PFSK-1 (cell line): ENCODE measurements at regions not wholly inside any gene's neighbourhood (a gene's known extent, or its start where the extent isn't known, plus 50 kb on each side); places are given as distances from the start of the nearest gene placed in this dataset.

Experiments
- FOXP2 ChIP-seq: optimal IDR thresholded peaks from 2 replicates; pipeline ENCODE3; 2011; ENCODE audit warnings: borderline replicate concordance, control low read depth, inconsistent platforms; ENCODE audit not compliant: insufficient read depth; ENCODE audit errors: extremely low read length, extremely low read depth
- POLR2AphosphoS5 ChIP-seq: IDR thresholded peaks from 2 replicates; pipeline ENCODE4 v1.6.1; 2012; ENCODE audit warnings: low read depth, mild to moderate bottlenecking, control low read depth, low read length, moderate library complexity
- SIN3A ChIP-seq: IDR thresholded peaks from 2 replicates; pipeline ENCODE4 v1.6.1; 2012; ENCODE audit warnings: mild to moderate bottlenecking, low read length, moderate library complexity, borderline replicate concordance; ENCODE audit not compliant: insufficient read depth
- TAF1 ChIP-seq: IDR thresholded peaks from 2 replicates; pipeline ENCODE4 v1.6.1; 2012; ENCODE audit warnings: low read length, control low read depth, borderline replicate concordance; ENCODE audit not compliant: insufficient read depth
- TF ChIP-seq, protein P1 (sequence below), 2 experiments: IDR thresholded peaks; 2 replicates each; pipeline versions ENCODE4 v1.6.1 to v1.8.0; 2011 to 2012; ENCODE audit warnings: low read depth in 2 of 2, low read length in 2 of 2, control low read depth in 1 of 2, inconsistent platforms in 1 of 2, mild to moderate bottlenecking in 1 of 2, moderate library complexity in 1 of 2; ENCODE audit not compliant: insufficient read depth in 1 of 2

- TF ChIP-seq TAF1 = no peak
Observed at GRCh38 chr6:141580988-141581552, 551.7 kb upstream of the GJE1 start.

- TF ChIP-seq FOXP2 = no peak
- TF ChIP-seq POLR2AphosphoS5 = no peak
- TF ChIP-seq, protein P1, sequence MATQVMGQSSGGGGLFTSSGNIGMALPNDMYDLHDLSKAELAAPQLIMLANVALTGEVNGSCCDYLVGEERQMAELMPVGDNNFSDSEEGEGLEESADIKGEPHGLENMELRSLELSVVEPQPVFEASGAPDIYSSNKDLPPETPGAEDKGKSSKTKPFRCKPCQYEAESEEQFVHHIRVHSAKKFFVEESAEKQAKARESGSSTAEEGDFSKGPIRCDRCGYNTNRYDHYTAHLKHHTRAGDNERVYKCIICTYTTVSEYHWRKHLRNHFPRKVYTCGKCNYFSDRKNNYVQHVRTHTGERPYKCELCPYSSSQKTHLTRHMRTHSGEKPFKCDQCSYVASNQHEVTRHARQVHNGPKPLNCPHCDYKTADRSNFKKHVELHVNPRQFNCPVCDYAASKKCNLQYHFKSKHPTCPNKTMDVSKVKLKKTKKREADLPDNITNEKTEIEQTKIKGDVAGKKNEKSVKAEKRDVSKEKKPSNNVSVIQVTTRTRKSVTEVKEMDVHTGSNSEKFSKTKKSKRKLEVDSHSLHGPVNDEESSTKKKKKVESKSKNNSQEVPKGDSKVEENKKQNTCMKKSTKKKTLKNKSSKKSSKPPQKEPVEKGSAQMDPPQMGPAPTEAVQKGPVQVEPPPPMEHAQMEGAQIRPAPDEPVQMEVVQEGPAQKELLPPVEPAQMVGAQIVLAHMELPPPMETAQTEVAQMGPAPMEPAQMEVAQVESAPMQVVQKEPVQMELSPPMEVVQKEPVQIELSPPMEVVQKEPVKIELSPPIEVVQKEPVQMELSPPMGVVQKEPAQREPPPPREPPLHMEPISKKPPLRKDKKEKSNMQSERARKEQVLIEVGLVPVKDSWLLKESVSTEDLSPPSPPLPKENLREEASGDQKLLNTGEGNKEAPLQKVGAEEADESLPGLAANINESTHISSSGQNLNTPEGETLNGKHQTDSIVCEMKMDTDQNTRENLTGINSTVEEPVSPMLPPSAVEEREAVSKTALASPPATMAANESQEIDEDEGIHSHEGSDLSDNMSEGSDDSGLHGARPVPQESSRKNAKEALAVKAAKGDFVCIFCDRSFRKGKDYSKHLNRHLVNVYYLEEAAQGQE (IDR thresholded peaks at IDR 0.05; ENCODE audit: insufficient read depth in 1 of 2, low read depth in 2 of 2, low read length in 2 of 2) = no peak
- TF ChIP-seq SIN3A = no peak
- TF ChIP-seq TAF1 = no peak
Observed at GRCh38 chr6:141580131-141580530, 552.6 kb upstream of the GJE1 start.

DNA sequence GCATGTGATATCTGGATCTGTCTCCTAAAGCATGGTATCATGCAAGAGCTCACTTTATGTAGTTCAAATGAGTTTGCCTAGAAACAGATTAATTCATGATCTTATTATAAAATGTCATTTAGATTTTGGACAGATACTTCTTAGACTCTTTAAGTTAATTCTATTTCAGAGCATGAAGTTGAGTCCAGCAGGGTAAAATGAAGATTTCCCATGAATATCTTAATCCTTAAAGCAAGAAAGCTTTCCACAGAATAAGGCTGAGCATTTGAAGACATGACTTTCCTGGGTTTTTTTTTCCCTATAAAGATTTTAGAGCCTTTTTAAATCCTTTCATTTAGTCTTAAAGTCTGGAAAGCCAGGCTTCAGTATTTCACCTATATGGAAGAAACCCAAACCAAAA is 556.0 kb upstream of the GJE1 start:
- TF ChIP-seq, protein P1 (IDR thresholded peaks at IDR 0.05; ENCODE audit: insufficient read depth in 1 of 2, low read depth in 2 of 2, low read length in 2 of 2) = no peak
- TF ChIP-seq FOXP2 = no peak

DNA sequence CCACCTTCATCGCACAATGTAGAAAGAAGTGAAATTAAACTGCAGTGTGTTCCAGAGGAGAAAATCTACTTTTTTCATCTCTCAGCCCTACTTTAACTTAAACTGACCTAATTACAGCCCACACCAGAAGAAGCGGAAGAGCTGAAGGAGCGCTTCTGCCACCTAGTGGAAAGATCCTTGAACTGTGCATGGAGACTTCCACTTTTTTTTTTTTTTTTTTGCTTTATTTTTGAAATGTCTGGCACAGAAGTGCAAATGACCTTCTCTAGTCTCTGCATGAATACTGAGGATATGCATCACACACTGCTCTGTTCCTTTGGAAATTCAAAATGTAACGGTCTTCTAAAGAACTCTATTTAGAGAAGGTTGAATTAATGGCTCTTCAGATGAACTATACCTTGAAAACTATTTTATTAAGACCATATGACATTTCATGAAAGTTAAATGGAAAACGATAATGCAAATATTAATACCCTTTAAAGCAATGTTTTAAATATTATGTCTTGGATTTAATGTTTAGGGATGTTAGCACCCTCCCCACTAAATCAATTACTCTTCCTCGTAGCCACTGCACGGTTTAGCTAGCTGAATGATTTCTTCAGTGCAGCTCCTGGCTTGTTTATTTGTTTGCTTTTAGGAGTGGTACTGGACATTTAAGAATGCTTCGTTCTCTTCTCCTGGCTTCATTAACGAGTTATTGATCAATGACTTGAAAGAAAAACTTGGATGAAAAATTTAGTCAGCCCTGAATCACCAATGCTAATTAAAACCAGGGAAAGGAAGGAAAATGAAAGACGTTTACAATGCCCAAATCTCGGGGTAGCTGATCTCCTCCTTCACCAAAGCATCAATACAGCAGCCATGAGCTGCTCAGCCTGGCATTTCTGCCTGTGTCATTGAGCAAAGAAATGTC is 569.6 kb upstream of the GJE1 start:
- TF ChIP-seq TAF1 = no peak
- TF ChIP-seq SIN3A = no peak
- no peak for TF ChIP-seq POLR2AphosphoS5
- TF ChIP-seq FOXP2 = no peak
- TF ChIP-seq, protein P1 (IDR thresholded peaks at IDR 0.05; ENCODE audit: insufficient read depth in 1 of 2, low read depth in 2 of 2, low read length in 2 of 2) = no peak

- peak; percentile 56 for TF ChIP-seq FOXP2
- no peak for TF ChIP-seq POLR2AphosphoS5
Observed at GRCh38 chr6:141562186-141562811, 570.4 kb upstream of the GJE1 start.

DNA sequence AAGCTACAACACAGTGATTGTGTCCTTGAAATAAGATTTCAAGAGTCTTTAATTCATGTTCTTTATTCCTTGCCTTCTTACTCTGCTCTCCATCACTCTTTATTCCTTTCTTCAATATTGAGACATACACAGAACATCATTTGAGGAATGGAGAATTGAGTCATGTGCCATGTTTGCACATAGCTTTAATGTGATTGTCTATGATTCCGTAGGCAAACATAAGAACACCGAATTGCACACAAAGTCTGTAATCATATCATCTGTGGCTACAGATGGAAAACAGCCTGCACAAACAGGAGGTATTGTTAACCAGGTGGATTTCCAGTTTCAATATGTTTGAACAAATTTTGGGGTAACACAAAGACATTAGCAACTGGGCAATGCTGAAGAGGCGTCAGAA is 571.6 kb upstream of the GJE1 start:
- TF ChIP-seq POLR2AphosphoS5 = no peak
- TF ChIP-seq FOXP2 = no peak
- no peak for TF ChIP-seq SIN3A
